Natural killer cell (primary cell): ENCODE measurements at regions not wholly inside any gene's neighbourhood (a gene's known extent, or its start where the extent isn't known, plus 50 kb on each side); places are given as distances from the start of the nearest gene placed in this dataset.
"Not testable (repeated sequence)": the region's sequence is repeated elsewhere in the genome, so short reads cannot be mapped to it uniquely, and the experiment has no call there.

Experiments
- ATAC-seq, 3 donors: fragments of 150-1000 bp in 2 of 3; fragments of 200-7000 bp in 1 of 3; cut with Tn5 transposase; 1 replicate in 1 of 3; 2 replicates in 2 of 3; pipeline ENCODE4 v1.10.0; 2021; ENCODE audit warnings: mild to moderate bottlenecking in 2 of 3, moderate library complexity in 2 of 3
- DNase-seq, 2 donors: peaks; one replicate each; pipeline versions ENCODE4 v3.0.0 to v3.0.0-alpha.2; 2013 to 2021; ENCODE audit warnings: mixed read lengths in 1 of 2
- H3K27ac ChIP-seq: one replicate; pipeline ENCODE4 v1.5.1; 2013; ENCODE audit warnings: mild to moderate bottlenecking, low read length
- H3K27me3 ChIP-seq: one replicate; pipeline ENCODE4 v1.6.1; 2013; ENCODE audit warnings: low read length; ENCODE audit not compliant: control insufficient read depth, insufficient read depth
- H3K36me3 ChIP-seq: one replicate; pipeline ENCODE4 v1.6.1; 2013; ENCODE audit warnings: low read length; ENCODE audit not compliant: control insufficient read depth, insufficient read depth
- H3K4me1 ChIP-seq: one replicate; pipeline ENCODE4 v1.6.1; 2013; ENCODE audit warnings: low read length; ENCODE audit not compliant: control insufficient read depth, insufficient read depth
- H3K4me3 ChIP-seq: one replicate; pipeline ENCODE4 v1.5.1; 2013; ENCODE audit warnings: low read length
- H3K9me3 ChIP-seq: one replicate; pipeline ENCODE4 v1.6.1; 2013; ENCODE audit warnings: low read length; ENCODE audit not compliant: control insufficient read depth, insufficient read depth
- H3K27ac Mint-ChIP-seq, 2 donors: one replicate each; pipeline ENCODE4 v1.8.0; 2022; ENCODE audit warnings: mild to moderate bottlenecking in 2 of 2, mixed read lengths in 2 of 2, moderate library complexity in 1 of 2
- H3K27me3 Mint-ChIP-seq, 2 donors: one replicate each; pipeline ENCODE4 v1.8.0; 2022; ENCODE audit warnings: low read depth in 2 of 2, mixed read lengths in 2 of 2
- H3K36me3 Mint-ChIP-seq: one replicate; pipeline ENCODE4 v1.8.0; 2022; ENCODE audit warnings: mixed read lengths
- H3K4me1 Mint-ChIP-seq, 2 donors: one replicate each; pipeline ENCODE4 v1.8.0; 2022; ENCODE audit warnings: mixed read lengths in 2 of 2
- H3K4me3 Mint-ChIP-seq: one replicate; pipeline ENCODE4 v1.8.0; 2022; ENCODE audit warnings: mild to moderate bottlenecking, moderate library complexity, mixed read lengths
- H3K9me3 Mint-ChIP-seq, 2 donors: one replicate each; pipeline ENCODE4 v1.8.0; 2022; ENCODE audit warnings: mixed read lengths in 2 of 2
- CTCF ChIP-seq: fragments of 200-600 bp; IDR thresholded peaks from one replicate; pipeline ENCODE4 v1.8.0; 2022; ENCODE audit warnings: antibody characterized with exemption
- WGBS: methylation state at CpG from one replicate; pipeline ENCODE4 v1.1.7; 2013; ENCODE audit warnings: missing lambda C conversion rate; ENCODE audit not compliant: insufficient coverage; 5-methylcytosine and 5-hydroxymethylcytosine counted together
- intact Hi-C: fragments of 100-400 bp; cut with micrococcal nuclease; formaldehyde crosslinking; loops from one replicate; pipeline ENCODE4 v1.14.2; 2022

- no peaks in the 10 kb centered on the region for H3K27me3 Mint-ChIP-seq
- H3K9me3 ChIP-seq = no peaks in the 10 kb centered on the region
- peaks cover 13% of the 10 kb centered on the region for H3K36me3 Mint-ChIP-seq
- peaks cover 0 to 2% of the 10 kb centered on the region in 2 donors for H3K9me3 Mint-ChIP-seq
- H3K4me1 ChIP-seq = peaks cover 11% of the 10 kb centered on the region
- H3K27ac ChIP-seq = no peak overlapping the region
- no peak overlapping the region for H3K4me3 ChIP-seq
- no peak overlapping the region for H3K27ac Mint-ChIP-seq
- no peak for DNase-seq
- no peaks in the 10 kb centered on the region for H3K36me3 ChIP-seq
- ATAC-seq = no peak
- H3K4me3 Mint-ChIP-seq = no peak overlapping the region
- intact Hi-C loops = no loop called here
- no peaks in the 10 kb centered on the region for H3K27me3 ChIP-seq
- H3K4me1 Mint-ChIP-seq = peaks cover 11 to 12% of the 10 kb centered on the region in 2 donors
- TF ChIP-seq CTCF = no peak
These were observed 257.8 kb upstream of the AMIGO2 start for GRCh38 chr12:47337581-47337980.

DNA sequence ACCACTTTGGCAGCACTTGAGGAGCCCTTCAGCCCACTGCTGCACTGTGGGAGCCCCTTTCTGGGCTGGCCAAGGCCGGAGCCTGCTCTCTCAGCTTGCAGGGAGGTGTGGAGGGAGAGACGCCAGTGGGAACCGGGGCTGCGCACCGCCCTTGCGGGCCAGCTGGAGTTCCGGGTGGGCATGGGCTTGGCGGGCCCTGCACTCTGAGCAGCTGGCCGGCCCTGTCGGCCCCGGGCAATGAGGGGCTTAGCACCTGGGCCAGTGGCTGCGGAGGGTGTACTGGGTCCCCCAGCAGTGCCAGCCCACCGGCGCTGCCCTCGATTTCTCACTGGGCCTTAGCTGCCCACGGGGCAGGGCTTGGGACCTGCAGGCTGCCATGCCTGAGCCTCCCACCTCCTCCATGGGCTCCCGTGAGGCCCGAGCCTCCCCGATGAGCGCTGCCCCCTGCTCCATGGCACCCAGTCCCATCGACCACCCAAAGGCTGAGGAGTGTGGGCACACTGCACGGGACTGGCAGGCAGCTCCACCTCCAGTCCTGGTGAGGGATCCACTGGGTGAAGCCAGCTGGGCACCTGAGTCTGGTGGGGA is 253.6 kb upstream of the AMIGO2 start:
- H3K4me1 Mint-ChIP-seq = peaks cover 18 to 21% of the 10 kb centered on the region in 2 donors
- H3K27ac ChIP-seq, H3K27me3 ChIP-seq, DNase-seq, H3K4me3 ChIP-seq, H3K9me3 Mint-ChIP-seq, H3K4me3 Mint-ChIP-seq, ATAC-seq, H3K27me3 Mint-ChIP-seq, intact Hi-C loops, H3K9me3 ChIP-seq, H3K36me3 Mint-ChIP-seq, H3K27ac Mint-ChIP-seq, H3K36me3 ChIP-seq: not testable (repeated sequence)
- H3K4me1 ChIP-seq = peaks cover 11% of the 10 kb centered on the region
- WGBS = 98% methylated on average over 22 of the region's 22 CpGs

DNA sequence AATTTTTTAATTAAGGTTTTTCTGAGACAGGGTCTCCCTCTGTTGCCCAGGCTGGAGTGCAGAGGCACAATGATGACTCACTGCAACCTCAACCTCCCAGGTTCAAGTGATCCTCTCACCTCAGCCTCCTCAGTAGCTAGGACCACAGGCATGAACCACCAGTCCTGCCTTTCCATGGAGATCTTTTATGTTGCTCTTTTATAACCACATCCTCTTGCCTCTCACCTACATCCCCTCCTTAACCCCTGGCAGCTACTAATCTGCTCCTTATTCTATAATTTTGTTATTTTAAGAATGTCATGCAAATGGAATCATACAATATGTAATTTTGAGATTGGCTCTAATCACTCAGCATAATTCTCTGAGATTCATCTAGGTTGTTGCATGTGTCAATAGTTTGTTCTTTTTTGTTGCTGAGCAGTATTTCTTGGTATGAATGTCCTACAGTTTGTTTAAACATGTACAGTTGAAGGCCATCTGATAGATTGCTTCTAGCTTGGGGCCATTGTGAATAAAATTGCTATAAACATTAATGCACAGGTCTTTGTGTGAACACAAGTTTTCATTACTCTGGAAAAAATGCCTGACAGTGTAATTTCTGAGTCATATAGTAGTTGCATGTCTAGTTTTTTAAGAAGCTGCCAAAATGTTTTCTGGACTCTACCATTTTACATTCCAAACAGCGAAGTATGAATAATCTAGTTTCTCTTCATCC is 249.2 kb upstream of the AMIGO2 start:
- intact Hi-C loops = no loop called here
- H3K27ac Mint-ChIP-seq = no peak overlapping the region
- Histone ChIP-seq H3K27ac (no peak overlapping the region), H3K27me3 (no peaks in the 10 kb centered on the region), H3K4me1 (no peaks in the 10 kb centered on the region), H3K9me3 (no peaks in the 10 kb centered on the region), H3K36me3 (no peaks in the 10 kb centered on the region), H3K4me3 (no peak overlapping the region)
- WGBS = 100% methylated on average over 1 of the region's 1 CpG
- no peaks in the 10 kb centered on the region for H3K27me3 Mint-ChIP-seq
- H3K9me3 Mint-ChIP-seq = no peaks in the 10 kb centered on the region
- no peak overlapping the region for H3K4me3 Mint-ChIP-seq
- ATAC-seq (no peak), DNase-seq (no peak)
- TF ChIP-seq CTCF = no peak
- H3K36me3 Mint-ChIP-seq = no peaks in the 10 kb centered on the region
- peaks cover 11 to 12% of the 10 kb centered on the region in 2 donors for H3K4me1 Mint-ChIP-seq

DNA sequence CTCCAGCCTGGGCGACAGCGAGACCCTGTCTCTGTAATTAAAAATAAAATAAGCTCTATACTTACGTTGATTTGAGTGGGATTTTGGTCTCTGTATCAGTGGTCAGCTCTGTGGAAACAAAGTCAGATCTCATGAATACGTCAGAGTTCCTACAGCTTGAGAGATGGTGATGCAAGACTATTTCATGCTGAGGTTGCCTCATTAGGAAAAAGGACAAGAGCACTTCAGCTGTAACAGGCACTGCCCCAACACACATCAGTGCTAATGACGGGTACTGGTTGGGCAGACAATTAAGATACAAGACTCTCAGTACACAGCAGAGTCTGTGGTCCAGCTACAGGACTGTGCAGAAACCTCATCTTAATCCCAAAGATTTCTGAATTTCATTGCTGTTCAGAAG is 246.4 kb upstream of the AMIGO2 start:
- intact Hi-C loops = no loop called here
- TF ChIP-seq CTCF = no peak
- no peak for DNase-seq
- no peak for ATAC-seq
- H3K9me3 Mint-ChIP-seq = no peaks in the 10 kb centered on the region
- peaks cover 10% of the 10 kb centered on the region in 2 donors for H3K4me1 Mint-ChIP-seq
- Histone ChIP-seq H3K9me3 (no peaks in the 10 kb centered on the region), H3K4me3 (no peak overlapping the region), H3K4me1 (no peaks in the 10 kb centered on the region), H3K27me3 (no peaks in the 10 kb centered on the region), H3K27ac (no peak overlapping the region), H3K36me3 (no peaks in the 10 kb centered on the region)
- H3K36me3 Mint-ChIP-seq = no peaks in the 10 kb centered on the region
- 87% methylated on average over 5 of the region's 5 CpGs for WGBS
- no peaks in the 10 kb centered on the region for H3K27me3 Mint-ChIP-seq
- H3K27ac Mint-ChIP-seq = no peak overlapping the region
- no peak overlapping the region for H3K4me3 Mint-ChIP-seq
